ENCODE measurements at regions not wholly inside any gene's neighbourhood (a gene's known extent, or its start where the extent isn't known, plus 50 kb on each side); places are given as distances from the start of the nearest gene placed in this dataset.

DNA sequence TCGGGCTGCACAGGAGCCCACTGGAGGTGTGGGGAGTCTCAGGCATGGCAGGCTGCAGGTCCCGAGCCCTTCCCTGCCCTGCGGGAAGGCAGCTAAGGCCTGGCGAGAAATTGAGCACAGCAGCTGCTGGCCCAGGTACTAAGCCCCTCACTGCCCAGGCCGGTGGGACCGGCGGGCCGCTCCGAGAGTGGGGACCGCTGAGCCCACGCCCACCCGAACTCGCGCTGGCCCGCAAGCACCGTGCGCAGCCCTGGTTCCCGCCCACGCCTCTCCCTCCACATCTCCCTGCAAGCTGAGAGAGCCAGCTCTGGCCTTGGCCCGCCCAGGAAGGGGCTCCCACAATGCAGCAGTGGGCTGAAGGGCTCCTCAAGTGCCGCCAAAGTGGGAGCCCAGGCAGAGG lies 82.0 kb upstream of the NEIL3 start:
- TF ChIP-seq, protein P1, sequence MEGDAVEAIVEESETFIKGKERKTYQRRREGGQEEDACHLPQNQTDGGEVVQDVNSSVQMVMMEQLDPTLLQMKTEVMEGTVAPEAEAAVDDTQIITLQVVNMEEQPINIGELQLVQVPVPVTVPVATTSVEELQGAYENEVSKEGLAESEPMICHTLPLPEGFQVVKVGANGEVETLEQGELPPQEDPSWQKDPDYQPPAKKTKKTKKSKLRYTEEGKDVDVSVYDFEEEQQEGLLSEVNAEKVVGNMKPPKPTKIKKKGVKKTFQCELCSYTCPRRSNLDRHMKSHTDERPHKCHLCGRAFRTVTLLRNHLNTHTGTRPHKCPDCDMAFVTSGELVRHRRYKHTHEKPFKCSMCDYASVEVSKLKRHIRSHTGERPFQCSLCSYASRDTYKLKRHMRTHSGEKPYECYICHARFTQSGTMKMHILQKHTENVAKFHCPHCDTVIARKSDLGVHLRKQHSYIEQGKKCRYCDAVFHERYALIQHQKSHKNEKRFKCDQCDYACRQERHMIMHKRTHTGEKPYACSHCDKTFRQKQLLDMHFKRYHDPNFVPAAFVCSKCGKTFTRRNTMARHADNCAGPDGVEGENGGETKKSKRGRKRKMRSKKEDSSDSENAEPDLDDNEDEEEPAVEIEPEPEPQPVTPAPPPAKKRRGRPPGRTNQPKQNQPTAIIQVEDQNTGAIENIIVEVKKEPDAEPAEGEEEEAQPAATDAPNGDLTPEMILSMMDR (IDR thresholded peaks at IDR 0.05) = no peak
- no peak for TF ChIP-seq POLR2AphosphoS5 (IDR thresholded peaks at IDR 0.05)
